SU-DHL-6 (cell line): ENCODE measurements at regions not wholly inside any gene's neighbourhood (a gene's known extent, or its start where the extent isn't known, plus 50 kb on each side); places are given as distances from the start of the nearest gene placed in this dataset.

Experiments
- CTCF ChIP-seq: fragments of 200-600 bp; sonication (generic); IDR thresholded peaks from one replicate; pipeline ENCODE4 v1.5.1; 2017; ENCODE audit warnings: antibody characterized with exemption, mild to moderate bottlenecking, low read length, moderate library complexity; ENCODE audit not compliant: insufficient read depth, poor library complexity, severe bottlenecking
- EZH2phosphoT487 ChIP-seq: fragments of 200-600 bp; sonication (generic), shearing (Covaris generic); conservative IDR thresholded peaks from 2 replicates; pipeline ENCODE4 v1.6.1; 2018; ENCODE audit warnings: mild to moderate bottlenecking, antibody characterized with exemption, low read length, moderate library complexity, mixed read lengths

GRCh38 chr1:4939266-4939665 is 284.9 kb downstream of the AJAP1 start:
- no peak for TF ChIP-seq CTCF
- no peak for TF ChIP-seq EZH2phosphoT487
